HG02973 (cell line): ENCODE measurements at regions not wholly inside any gene's neighbourhood (a gene's known extent, or its start where the extent isn't known, plus 50 kb on each side); places are given as distances from the start of the nearest gene placed in this dataset.
"Not testable (repeated sequence)": the region's sequence is repeated elsewhere in the genome, so short reads cannot be mapped to it uniquely, and the experiment has no call there.

Experiments used
- ATAC-seq: cut with Tn5 transposase; IDR thresholded peaks from one replicate; pipeline ENCODE4 v1.9.1; 2021; ENCODE audit warnings: moderate library complexity; ENCODE audit not compliant: unreplicated experiment

GRCh38 chr7:24392774-24393173 is 108.8 kb downstream of the NPY start:
- ATAC-seq = no peak

- ATAC-seq = no peak
These were observed 111.5 kb downstream of the NPY start for GRCh38 chr7:24395512-24395911.

- not testable (repeated sequence) for ATAC-seq
These were observed 112.4 kb downstream of the NPY start for GRCh38 chr7:24396387-24396786.

GRCh38 chr7:24401628-24402593 is 117.9 kb downstream of the NPY start:
- peak; percentile 53 for ATAC-seq

GRCh38 chr7:24402655-24403054 is 118.7 kb downstream of the NPY start:
- no peak for ATAC-seq

- no peak for ATAC-seq
These were observed 119.6 kb downstream of the NPY start for GRCh38 chr7:24403557-24403956.

- no peak for ATAC-seq
These were observed 120.3 kb downstream of the NPY start for GRCh38 chr7:24404315-24404714.

GRCh38 chr7:24405002-24405401 is 121.0 kb downstream of the NPY start:
- ATAC-seq = no peak

GRCh38 chr7:24406053-24406788 is 122.2 kb downstream of the NPY start:
- peak; percentile 82 for ATAC-seq

GRCh38 chr7:24406789-24407299 is 122.9 kb downstream of the NPY start:
- ATAC-seq = no peak

- ATAC-seq = no peak
These were observed 124.0 kb downstream of the NPY start for GRCh38 chr7:24407965-24408364.

- no peak for ATAC-seq
These were observed 124.9 kb downstream of the NPY start for GRCh38 chr7:24408798-24409430.

- ATAC-seq = no peak
These were observed 125.5 kb downstream of the NPY start for GRCh38 chr7:24409431-24410024.

- ATAC-seq = no peak
These were observed 127.2 kb downstream of the NPY start for GRCh38 chr7:24411226-24411625.

- no peak for ATAC-seq
These were observed 133.6 kb downstream of the NPY start for GRCh38 chr7:24417526-24418120.

- ATAC-seq = no peak
These were observed 135.1 kb downstream of the NPY start for GRCh38 chr7:24419077-24419476.

GRCh38 chr7:24419511-24419910 is 135.5 kb downstream of the NPY start:
- ATAC-seq = no peak

- ATAC-seq = no peak
These were observed 138.5 kb downstream of the NPY start for GRCh38 chr7:24422441-24423010.

- no peak for ATAC-seq
These were observed 141.7 kb downstream of the NPY start for GRCh38 chr7:24425664-24426063.

- no peak for ATAC-seq
These were observed 143.1 kb downstream of the NPY start for GRCh38 chr7:24427048-24427447.
